H1 (cell line): ENCODE measurements at regions not wholly inside any gene's neighbourhood (a gene's known extent, or its start where the extent isn't known, plus 50 kb on each side); places are given as distances from the start of the nearest gene placed in this dataset.

ENCODE experiments used
- CTCF ChIA-PET: fragments of 300-600 bp; sonication (Branson Sonifier 250); formaldehyde crosslinking; loops from one replicate; lab custom pipeline; 2021; ENCODE audit not compliant: partially characterized antibody; lab: Charles Lee
- POLR2A ChIA-PET: fragments of 300-600 bp; sonication (Branson Sonifier 250); formaldehyde crosslinking; loops from one replicate; lab custom pipeline; 2021; ENCODE audit warnings: inconsistent platforms; ENCODE audit not compliant: partially characterized antibody; lab: Charles Lee
- DNase-seq, 2 experiments: peaks; one replicate each; pipeline versions ENCODE4 v3.0.0 to v3.0.0-alpha.2; 2010 to 2022; ENCODE audit warnings: low spot score in 2 of 2, low read depth in 1 of 2, mixed read lengths in 1 of 2
- FAIRE-seq: peaks from 2 replicates; lab custom pipeline; 2011; peaks lifted over from hg19 to GRCh38; lab: Jason Lieb, UNC
- H2AFZ ChIP-seq: 2 replicates; pipeline ENCODE4 v1.8.1; 2012; ENCODE audit warnings: low read length, inconsistent platforms
- H2AK5ac ChIP-seq: 2 replicates; pipeline ENCODE4 v1.6.1; 2013; ENCODE audit warnings: low read depth, low read length
- H2BK120ac ChIP-seq: replicated peaks from 2 replicates; pipeline ENCODE3; 2013; ENCODE audit warnings: low read depth, low read length, inconsistent platforms
- H2BK12ac ChIP-seq: 2 replicates; pipeline ENCODE4 v1.6.1; 2013; ENCODE audit warnings: low read depth, low read length
- H2BK15ac ChIP-seq: 2 replicates; pipeline ENCODE4 v1.6.1; 2013; ENCODE audit warnings: low read length
- H2BK20ac ChIP-seq: 2 replicates; pipeline ENCODE4 v1.6.1; 2013; ENCODE audit warnings: low read length
- H2BK5ac ChIP-seq: 2 replicates; pipeline ENCODE4 v1.6.1; 2013; ENCODE audit warnings: low read depth, low read length
- H3K14ac ChIP-seq: 2 replicates; pipeline ENCODE4 v1.6.1; 2013; ENCODE audit warnings: inconsistent platforms; ENCODE audit not compliant: insufficient read length
- H3K18ac ChIP-seq: 2 replicates; pipeline ENCODE4 v1.6.1; 2013; ENCODE audit warnings: low read length; ENCODE audit errors: extremely low read depth
- H3K23ac ChIP-seq: 2 replicates; pipeline ENCODE4 v1.6.1; 2013; ENCODE audit warnings: inconsistent platforms; ENCODE audit not compliant: insufficient read length
- H3K23me2 ChIP-seq: 2 replicates; pipeline ENCODE4 v1.6.1; 2013; ENCODE audit warnings: low read depth, low read length
- H3K27ac ChIP-seq: 2 replicates; pipeline ENCODE4 v1.6.1; 2011; ENCODE audit warnings: low read depth, low read length, inconsistent platforms
- H3K27me3 ChIP-seq, 4 experiments: replicated peaks in 1 of 4; 1 replicate in 1 of 4; 2 replicates in 3 of 4; pipeline versions ENCODE4 v1.6.1 to v1.8.1; 2011 to 2013; ENCODE audit warnings: low read length in 3 of 4, mild to moderate bottlenecking in 3 of 4, inconsistent platforms in 2 of 4, mixed read lengths in 2 of 4, moderate library complexity in 1 of 4; ENCODE audit not compliant: control insufficient read depth in 3 of 4, insufficient read depth in 3 of 4; ENCODE audit errors: extremely low read depth in 1 of 4
- H3K36me3 ChIP-seq, 4 experiments: 2 replicates each; pipeline versions ENCODE4 v1.6.1 to v1.8.1; 2011 to 2013; ENCODE audit warnings: mild to moderate bottlenecking in 4 of 4, low read length in 3 of 4, moderate library complexity in 2 of 4, control low read depth in 1 of 4, inconsistent platforms in 1 of 4; ENCODE audit not compliant: insufficient read depth in 4 of 4, control insufficient read depth in 2 of 4
- H3K4ac ChIP-seq: replicated peaks from 2 replicates; pipeline ENCODE3; 2013; ENCODE audit warnings: low read length, low read depth, mixed read lengths, inconsistent platforms; ENCODE audit not compliant: insufficient read length
- H3K4me1 ChIP-seq, 4 experiments: replicated peaks in 1 of 4; 1 replicate in 1 of 4; 2 replicates in 3 of 4; pipeline versions ENCODE4 v1.6.1 to v1.8.1; 2011 to 2013; ENCODE audit warnings: low read length in 3 of 4, inconsistent platforms in 2 of 4, mixed read lengths in 1 of 4; ENCODE audit not compliant: insufficient read depth in 4 of 4, control insufficient read depth in 3 of 4
- H3K4me2 ChIP-seq, 2 experiments: 2 replicates each; pipeline versions ENCODE4 v1.6.1 to v1.8.1; 2011 to 2013; ENCODE audit warnings: low read depth in 2 of 2, low read length in 2 of 2, control low read depth in 1 of 2, inconsistent platforms in 1 of 2, mild to moderate bottlenecking in 1 of 2; ENCODE audit not compliant: insufficient read depth in 1 of 2
- H3K4me3 ChIP-seq, 4 experiments: fragments of 200-600, 300-600 bp in 1 of 4; sonication (generic), shearing (Covaris generic), sonication (Bioruptor Twin) in 1 of 4; 2 replicates each; pipeline versions ENCODE4 v1.5.1 to v1.8.1; 2011 to 2016; ENCODE audit warnings: low read length in 4 of 4, low read depth in 3 of 4, control low read depth in 2 of 4, inconsistent platforms in 2 of 4, mild to moderate bottlenecking in 2 of 4, mixed read lengths in 1 of 4, moderate library complexity in 1 of 4; ENCODE audit not compliant: insufficient read depth in 2 of 4; ENCODE audit errors: extremely low read depth in 1 of 4
- H3K56ac ChIP-seq: replicated peaks from 2 replicates; pipeline ENCODE3; 2013; ENCODE audit warnings: low read depth, mild to moderate bottlenecking, mixed read lengths, low read length, inconsistent platforms; ENCODE audit not compliant: insufficient read length
- H3K79me1 ChIP-seq: 2 replicates; pipeline ENCODE4 v1.6.1; 2013; ENCODE audit warnings: low read depth, low read length, control low read depth
- H3K79me2 ChIP-seq, 2 experiments: 2 replicates each; pipeline versions ENCODE4 v1.6.1 to v1.8.1; 2012 to 2013; ENCODE audit warnings: low read length in 2 of 2, mild to moderate bottlenecking in 2 of 2, inconsistent platforms in 1 of 2; ENCODE audit not compliant: insufficient read depth in 2 of 2, control insufficient read depth in 1 of 2
- H3K9ac ChIP-seq, 4 experiments: replicated peaks in 1 of 4; 1 replicate in 1 of 4; 2 replicates in 3 of 4; pipeline versions ENCODE4 v1.6.1 to v1.8.1; 2011 to 2013; ENCODE audit warnings: low read depth in 3 of 4, low read length in 3 of 4, control low read depth in 2 of 4, mild to moderate bottlenecking in 2 of 4, moderate library complexity in 2 of 4, inconsistent platforms in 1 of 4; ENCODE audit errors: extremely low read depth in 1 of 4
- H3K9me3 ChIP-seq, 2 experiments: 2 replicates each; pipeline versions ENCODE4 v1.6.1 to v1.8.1; 2012 to 2013; ENCODE audit warnings: mild to moderate bottlenecking in 2 of 2, moderate library complexity in 2 of 2, control low read depth in 1 of 2, inconsistent platforms in 1 of 2, low read depth in 1 of 2, low read length in 1 of 2, mixed read lengths in 1 of 2; ENCODE audit not compliant: insufficient read depth in 2 of 2
- H4K20me1 ChIP-seq, 2 experiments: replicated peaks in 1 of 2; 2 replicates each; pipeline versions ENCODE3 to v1.8.1; 2011 to 2013; ENCODE audit warnings: inconsistent platforms in 2 of 2, low read length in 2 of 2, mild to moderate bottlenecking in 1 of 2; ENCODE audit not compliant: insufficient read depth in 2 of 2, control insufficient read depth in 1 of 2
- H4K5ac ChIP-seq: 2 replicates; pipeline ENCODE4 v1.6.1; 2013; ENCODE audit warnings: low read length, low read depth, mixed read lengths, inconsistent platforms; ENCODE audit not compliant: insufficient read length
- H4K8ac ChIP-seq: 2 replicates; pipeline ENCODE4 v1.8.0; 2013; ENCODE audit warnings: mild to moderate bottlenecking, moderate library complexity, low read length, inconsistent platforms; ENCODE audit not compliant: insufficient read depth; ENCODE audit errors: extremely low read depth
- H4K91ac ChIP-seq: replicated peaks from 2 replicates; pipeline ENCODE3; 2013; ENCODE audit warnings: low read length, mixed read lengths, inconsistent platforms; ENCODE audit not compliant: insufficient read length
- ASH2L ChIP-seq: fragments of 200-600, 300-600 bp; sonication (generic); IDR thresholded peaks from one replicate; pipeline ENCODE4 v1.7.1; 2017; ENCODE audit warnings: low read length
- CBX8 ChIP-seq: fragments of 300-800, 300-1000 bp; sonication (generic); IDR thresholded peaks from 2 replicates; pipeline ENCODE4 v1.7.1; 2016; ENCODE audit warnings: low read depth, low read length, borderline replicate concordance
- CREB1 ChIP-seq: IDR thresholded peaks from 2 replicates; pipeline ENCODE4 v1.6.1; 2012; ENCODE audit warnings: inconsistent platforms
- CTCF ChIP-seq, 3 experiments: IDR thresholded peaks; 1 replicate in 2 of 3; 2 replicates in 1 of 3; pipeline versions ENCODE4 v1.5.1 to v1.6.1; 2011; ENCODE audit warnings: low read length in 3 of 3, mild to moderate bottlenecking in 3 of 3, inconsistent platforms in 2 of 3, low read depth in 1 of 3, moderate library complexity in 1 of 3; ENCODE audit not compliant: insufficient read depth in 1 of 3; ENCODE audit errors: control extremely low read depth in 1 of 3
- E2F6 ChIP-seq: IDR thresholded peaks from 2 replicates; pipeline ENCODE4 v1.6.1; 2012; ENCODE audit warnings: inconsistent platforms
- HDAC6 ChIP-seq: IDR thresholded peaks from one replicate; pipeline ENCODE4 v1.7.1; 2012; ENCODE audit warnings: low read depth, mild to moderate bottlenecking, inconsistent platforms, low read length, moderate library complexity
- JUND ChIP-seq: IDR thresholded peaks from 2 replicates; pipeline ENCODE4 v1.6.1; 2011; ENCODE audit warnings: mild to moderate bottlenecking, improper control_type of control experiment, low read length
- KDM1A ChIP-seq: fragments of 200-600, 300-600 bp; sonication (generic); IDR thresholded peaks from 2 replicates; pipeline ENCODE4 v1.7.1; 2016; ENCODE audit warnings: mild to moderate bottlenecking, low read length, borderline replicate concordance
- NANOG ChIP-seq: IDR thresholded peaks from 2 replicates; pipeline ENCODE4 v1.6.1; 2011; ENCODE audit warnings: low read length, low read depth, mild to moderate bottlenecking, inconsistent platforms; ENCODE audit not compliant: insufficient read depth, poor library complexity, severe bottlenecking
- POLR2AphosphoS5 ChIP-seq: IDR thresholded peaks from 2 replicates; pipeline ENCODE4 v1.6.1; 2011; ENCODE audit warnings: low read depth, low read length
- SP1 ChIP-seq: IDR thresholded peaks from 2 replicates; pipeline ENCODE4 v1.6.1; 2011; ENCODE audit warnings: low read depth, low read length
- TCF12 ChIP-seq: IDR thresholded peaks from 2 replicates; pipeline ENCODE4 v1.6.1; 2011; ENCODE audit warnings: low read depth, mild to moderate bottlenecking, low read length
- USF2 ChIP-seq: IDR thresholded peaks from 2 replicates; pipeline ENCODE4 v1.6.1; 2011; ENCODE audit warnings: low read length, improper control_type of control experiment

GRCh38 chr14:84694161-84694560 is 835.8 kb upstream of the FLRT2 start:
- H3K4ac ChIP-seq: no peak overlapping the region
- H3K56ac ChIP-seq: no peak overlapping the region
- H3K18ac ChIP-seq: no peak overlapping the region
- no peak overlapping the region for H2AFZ ChIP-seq
- no peak overlapping the region for H3K9ac ChIP-seq
- FAIRE-seq (no peak), DNase-seq (no peak)
- H2BK12ac ChIP-seq: no peak overlapping the region
- no peak overlapping the region for H3K27ac ChIP-seq
- H3K23me2 ChIP-seq: no peaks in the 10 kb centered on the region; the same call in 1 of the 2 replicates
- POLR2A ChIA-PET: no interaction called here
- H2BK120ac ChIP-seq: no peak overlapping the region
- H3K79me2 ChIP-seq: no peaks in the 10 kb centered on the region
- no peak overlapping the region for H4K91ac ChIP-seq
- H3K9me3 ChIP-seq: no peaks in the 10 kb centered on the region
- no peak overlapping the region for H3K14ac ChIP-seq
- H4K5ac ChIP-seq: no peak overlapping the region
- H2BK20ac ChIP-seq: no peak overlapping the region
- no peak overlapping the region for H2BK15ac ChIP-seq
- no peaks in the 10 kb centered on the region for H3K79me1 ChIP-seq
- no peaks in the 10 kb centered on the region for H3K27me3 ChIP-seq
- H3K4me3 ChIP-seq: no peak overlapping the region
- H4K20me1 ChIP-seq: no peaks in the 10 kb centered on the region
- H3K4me2 ChIP-seq: no peak overlapping the region
- no peak overlapping the region for H2BK5ac ChIP-seq
- H3K4me1 ChIP-seq: no peaks in the 10 kb centered on the region
- CTCF ChIA-PET: no interaction called here
- no peak overlapping the region for H4K8ac ChIP-seq
- H2AK5ac ChIP-seq: no peak overlapping the region
- no peak overlapping the region for H3K23ac ChIP-seq
- H3K36me3 ChIP-seq: no peaks in the 10 kb centered on the region
- TF ChIP-seq CBX8 (no peak), KDM1A (no peak), CTCF (IDR thresholded peaks at IDR 0.05; ENCODE audit: control extremely low read depth in 1 of 3, insufficient read depth in 1 of 3, low read depth in 1 of 3, low read length in 3 of 3) (no peak), POLR2AphosphoS5 (no peak), NANOG (no peak), USF2 (no peak), ASH2L (no peak), CREB1 (no peak), HDAC6 (no peak), E2F6 (no peak), JUND (no peak), SP1 (no peak), TCF12 (no peak)
